ENCODE measurements at regions not wholly inside any gene's neighbourhood (a gene's known extent, or its start where the extent isn't known, plus 50 kb on each side); places are given as distances from the start of the nearest gene placed in this dataset.

DNA sequence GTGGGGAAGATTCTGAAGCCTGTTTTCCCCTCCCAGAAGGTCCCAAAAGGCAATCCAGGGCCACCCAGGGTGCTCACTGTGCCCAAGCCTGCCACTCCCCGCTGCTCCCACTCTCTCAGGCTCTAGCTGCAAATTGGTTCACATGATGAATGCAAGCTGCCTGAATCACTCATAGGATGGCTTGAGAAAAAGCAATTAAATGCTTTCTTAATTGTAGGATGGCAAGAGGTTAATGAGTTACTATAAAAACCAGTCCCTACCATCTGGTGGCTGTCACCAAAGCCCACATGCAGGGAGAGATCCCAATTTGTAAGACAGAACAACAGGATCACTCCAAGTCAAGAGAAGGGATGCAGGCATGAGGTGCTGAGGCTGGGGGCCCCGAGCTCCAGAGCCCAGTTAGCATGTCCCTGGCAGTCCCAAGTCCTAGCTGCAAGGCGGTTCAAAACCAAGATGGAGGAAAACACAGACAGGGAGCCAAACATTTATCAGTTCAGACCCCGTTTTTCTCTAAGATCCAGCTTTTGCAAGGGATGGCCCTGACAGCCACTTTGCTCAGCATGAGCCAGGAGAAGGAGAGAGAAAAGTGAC lies 207.1 kb downstream of the UACA start:
- no peak for DNase-seq (ENCODE audit: low read depth in 2 of 2)

DNA sequence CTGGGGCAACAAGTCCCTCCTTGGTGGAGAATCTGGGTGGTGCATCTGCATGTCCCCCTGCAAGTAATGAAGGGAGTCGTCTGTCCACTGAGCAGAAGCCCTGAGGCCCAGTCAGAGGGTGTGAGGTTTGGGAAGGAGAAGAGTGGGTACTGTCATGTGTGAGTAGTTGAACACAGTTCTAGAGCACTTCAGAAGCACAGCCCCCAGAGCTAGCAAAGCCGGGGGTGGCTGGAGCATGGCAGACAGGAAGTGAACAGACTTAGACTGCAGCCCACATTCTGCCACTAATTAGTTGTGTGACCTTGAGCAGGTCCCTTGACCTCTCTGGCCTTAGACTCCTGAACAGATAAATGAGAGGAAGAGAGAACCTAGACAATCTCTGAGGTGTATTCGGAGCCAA lies 207.6 kb downstream of the UACA start:
- DNase-seq (ENCODE audit: low read depth in 2 of 2): no peak

DNA sequence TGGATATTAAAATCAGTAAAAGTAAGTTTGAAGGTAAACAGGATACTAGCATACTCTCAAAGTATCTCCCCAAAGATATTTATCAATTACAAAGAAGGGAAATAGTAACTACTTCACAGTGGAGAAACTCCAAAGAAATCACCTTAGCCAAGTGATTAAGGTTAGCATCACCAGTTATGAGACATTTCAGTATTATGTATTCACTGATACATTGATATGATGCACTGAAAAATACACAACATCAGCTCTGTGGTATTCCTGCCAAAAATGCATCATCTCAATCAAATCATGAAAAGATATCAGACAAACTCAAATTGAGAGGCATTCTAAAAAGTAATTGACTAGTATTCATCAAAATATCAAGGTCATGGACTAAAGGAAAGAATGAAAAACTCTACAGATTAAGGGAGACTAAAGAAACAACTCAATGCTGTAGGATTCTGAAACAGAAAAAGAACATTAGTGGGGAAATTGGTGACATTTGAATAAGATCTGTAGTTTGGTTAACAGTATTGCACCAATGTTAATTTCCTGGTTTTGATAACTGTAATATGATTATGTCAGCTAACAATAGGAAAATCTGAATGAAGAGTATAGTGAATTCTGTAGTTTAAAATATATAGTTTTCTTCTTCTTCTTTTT lies 215.4 kb downstream of the UACA start:
- no peak for DNase-seq (ENCODE audit: low read depth in 2 of 2)

DNA sequence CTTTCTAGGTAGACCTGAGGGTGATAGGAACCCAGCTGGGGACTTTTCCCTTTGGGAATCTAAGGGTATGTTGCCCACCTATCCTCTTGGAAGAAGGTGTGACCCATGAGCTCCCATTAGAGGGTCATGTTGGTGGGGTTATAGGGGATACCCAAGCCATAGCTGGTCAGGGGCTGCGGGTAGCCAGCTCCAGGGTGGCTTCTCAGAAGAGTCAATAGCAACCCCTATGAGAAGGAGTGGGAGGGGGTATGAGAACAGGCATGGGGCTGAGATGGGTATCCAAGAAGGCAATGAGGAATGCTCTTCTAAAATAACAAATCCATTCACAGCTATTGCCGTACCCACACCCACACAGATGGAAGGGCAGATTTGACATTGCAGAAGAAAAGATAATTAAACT lies 217.8 kb downstream of the UACA start:
- no peak for DNase-seq (ENCODE audit: low read depth in 2 of 2)

DNA sequence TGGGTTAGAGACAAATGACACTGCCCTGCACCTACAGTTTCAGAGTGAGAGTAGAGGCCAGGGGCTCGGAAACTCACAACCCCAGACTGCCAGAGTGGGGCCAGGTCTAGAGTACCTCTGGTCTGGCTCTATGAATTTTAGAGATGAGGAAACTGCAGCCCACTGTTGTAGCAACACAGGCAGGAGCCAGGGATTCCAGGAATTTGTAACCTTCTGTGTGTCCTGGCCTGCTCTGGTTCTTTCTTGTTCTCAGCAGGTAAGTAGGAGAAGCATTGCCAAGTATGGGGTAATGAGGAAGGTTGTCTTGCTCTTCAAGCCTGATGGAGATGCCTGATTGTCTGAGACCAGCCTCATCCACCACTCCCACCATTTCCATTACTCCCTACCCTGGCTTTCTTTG lies 221.8 kb downstream of the UACA start:
- DNase-seq (ENCODE audit: low read depth in 2 of 2): no peak

DNA sequence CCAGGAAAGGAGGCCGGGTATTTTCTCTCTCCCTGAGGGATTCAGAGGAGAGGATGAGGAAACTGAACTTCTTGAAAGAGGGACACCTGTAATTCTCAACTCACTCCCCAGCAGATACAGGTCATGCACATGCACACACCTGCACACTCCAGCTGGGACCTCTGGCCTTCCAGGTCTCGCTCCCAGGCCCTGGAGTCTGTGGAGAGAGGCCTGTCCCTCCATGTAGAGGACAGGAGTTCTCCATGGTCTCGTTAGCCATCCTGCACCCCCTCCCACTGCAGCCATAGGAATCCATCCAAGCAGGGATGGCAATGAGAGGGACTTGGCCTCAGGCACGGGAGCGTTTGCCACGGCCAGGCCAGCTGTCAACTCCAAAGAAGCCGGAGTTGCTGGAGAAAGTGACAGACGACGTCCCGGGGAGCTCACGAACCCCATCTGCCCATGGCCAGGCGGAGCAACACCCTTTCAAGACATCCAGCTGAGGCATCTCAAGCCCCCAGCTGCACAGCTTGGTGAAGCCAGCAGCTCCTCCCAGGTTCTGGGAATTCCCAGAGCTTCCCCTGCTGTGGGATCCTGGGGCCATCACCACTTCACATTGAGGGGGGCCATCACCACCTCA lies 223.3 kb downstream of the UACA start:
- no peak for DNase-seq (ENCODE audit: low read depth in 2 of 2)

DNA sequence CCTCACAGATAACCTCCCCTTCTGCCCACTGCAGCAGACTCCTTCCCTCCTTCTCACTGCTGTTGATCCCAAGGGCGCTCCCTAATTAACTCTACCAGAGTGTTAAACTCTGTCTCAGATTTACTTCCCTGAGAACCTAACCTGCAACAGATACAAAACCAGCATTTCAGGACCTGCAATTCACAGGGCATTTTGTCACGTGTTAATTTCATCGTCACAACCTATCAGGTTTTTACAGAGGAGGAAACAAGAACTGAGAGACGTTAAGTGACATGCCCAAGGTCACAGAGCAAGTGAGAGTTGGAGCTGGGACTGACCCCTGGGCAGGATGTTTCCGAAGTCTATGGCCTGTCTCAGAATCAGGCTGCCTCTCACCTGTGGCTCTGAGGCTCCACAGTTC lies 223.9 kb downstream of the UACA start:
- DNase-seq (ENCODE audit: low read depth in 2 of 2): no peak

DNA sequence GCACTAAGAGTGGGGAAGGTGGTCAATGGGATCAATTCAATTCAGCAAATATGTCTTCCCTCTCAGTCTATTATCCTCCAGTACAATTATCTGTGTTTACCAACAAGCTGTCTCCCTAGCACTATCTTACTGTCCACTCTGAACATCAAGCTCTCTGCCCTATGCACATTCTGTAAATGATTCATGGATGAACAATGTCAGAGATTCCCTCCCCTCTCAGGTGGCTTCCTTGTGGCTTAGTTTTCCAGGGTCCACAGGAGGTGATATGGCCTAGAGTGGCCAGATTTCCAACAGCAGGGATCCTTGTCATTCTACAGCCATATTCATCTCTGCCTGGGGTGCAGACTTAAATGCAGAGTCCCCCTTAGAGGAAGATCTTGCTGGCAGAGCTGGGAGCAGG lies 225.1 kb downstream of the UACA start:
- DNase-seq (ENCODE audit: low read depth in 2 of 2): no peak

DNA sequence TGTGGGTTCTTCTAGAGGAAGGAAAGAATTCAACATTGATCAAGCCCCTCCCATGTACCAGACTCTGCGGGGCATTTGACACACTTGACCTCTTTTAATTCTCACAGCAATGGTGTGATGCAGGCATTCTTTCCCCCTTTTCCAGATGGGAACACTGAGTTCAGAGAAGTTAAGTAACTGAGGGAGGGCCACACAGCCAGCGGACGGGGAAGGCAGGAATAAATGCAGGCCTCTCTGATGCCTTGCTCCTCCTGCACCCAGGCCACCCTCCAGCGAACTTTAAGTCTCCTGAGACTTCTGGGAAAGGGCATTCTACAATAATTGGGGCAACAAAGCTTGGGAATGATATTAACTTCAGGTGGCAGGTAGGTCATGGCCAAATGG lies 227.4 kb downstream of the UACA start:
- DNase-seq (ENCODE audit: low read depth in 2 of 2): no peak

DNA sequence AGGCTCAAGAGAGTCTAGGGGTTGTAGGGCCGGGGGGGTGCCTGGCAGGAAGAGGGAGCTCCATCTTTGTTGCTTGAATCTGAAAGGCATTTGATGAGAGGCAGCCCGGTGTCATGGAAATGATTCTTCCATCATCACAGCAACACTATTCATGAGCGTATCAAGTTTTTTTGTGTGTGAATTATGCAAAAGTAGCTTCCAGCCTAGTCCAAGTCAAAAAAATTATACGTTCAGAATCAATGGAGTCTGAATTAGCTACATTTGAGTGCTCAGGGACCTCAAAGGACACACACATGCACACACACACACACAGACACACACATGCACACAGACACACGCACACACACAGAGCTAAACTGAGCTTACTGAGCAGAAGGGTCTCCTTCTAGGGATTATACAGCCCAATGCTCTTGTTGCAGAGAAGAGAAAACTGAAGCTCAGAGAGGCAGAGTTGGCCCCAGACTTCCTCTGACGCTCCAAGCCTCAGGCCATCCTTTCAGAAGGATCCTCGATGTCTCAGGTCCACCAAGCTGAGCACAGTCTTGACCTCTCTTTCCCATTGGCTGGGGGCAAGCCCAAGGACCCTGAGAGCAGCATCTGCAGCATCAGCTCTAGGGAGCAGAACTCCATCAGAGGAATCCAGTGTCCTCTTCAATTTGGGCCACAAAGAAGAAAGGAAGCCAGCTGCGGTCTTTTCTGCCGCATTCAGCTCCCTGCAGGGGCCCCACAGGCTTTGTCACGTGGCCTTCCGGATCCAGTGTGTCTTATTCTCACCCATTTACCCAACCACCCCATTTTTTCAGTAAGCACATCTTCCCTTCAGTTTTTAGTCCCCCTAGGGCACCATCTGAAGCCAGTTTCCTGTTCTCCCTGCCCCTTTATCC lies 228.0 kb downstream of the UACA start:
- no peak for DNase-seq (ENCODE audit: low read depth in 2 of 2)

DNA sequence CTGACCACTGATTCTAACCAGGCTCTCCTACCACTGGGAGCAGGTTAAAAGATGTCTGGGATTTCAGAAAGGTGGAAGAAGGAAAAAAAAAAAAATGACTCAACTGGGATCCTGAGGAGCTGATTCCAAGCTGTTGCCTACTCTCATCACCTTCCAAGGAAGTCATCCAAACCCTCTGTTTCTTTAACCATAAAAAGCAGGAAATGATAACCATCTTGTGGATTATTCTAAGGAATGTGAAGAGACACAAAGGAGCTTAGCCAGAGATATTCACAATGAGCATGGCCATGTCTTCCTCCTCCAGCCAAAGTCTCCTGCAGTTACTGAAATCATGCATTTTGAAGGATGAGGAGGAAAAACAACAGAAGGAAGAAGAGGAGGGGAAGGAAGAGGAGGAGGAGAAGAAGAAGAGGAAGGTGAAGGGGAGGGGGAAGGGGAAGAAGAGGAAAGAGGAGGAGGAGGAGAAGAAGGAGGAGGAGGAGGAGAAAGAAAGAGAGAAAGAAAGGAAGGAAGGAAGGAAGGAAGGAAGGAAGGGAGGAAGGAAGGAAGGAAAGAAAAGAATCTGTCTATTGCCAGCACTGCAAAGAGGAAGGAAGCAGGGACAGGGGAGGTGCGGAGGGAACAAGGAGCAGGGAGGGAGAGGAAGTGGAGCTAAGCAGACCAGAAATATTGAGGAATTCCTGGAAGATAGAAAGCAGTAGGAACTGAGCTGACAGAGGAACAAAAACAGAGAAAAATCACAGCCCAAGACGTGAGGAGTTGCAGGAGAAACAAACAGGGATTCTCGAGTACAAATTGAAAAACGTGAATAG lies 229.2 kb downstream of the UACA start:
- no peak for DNase-seq (ENCODE audit: low read depth in 2 of 2)

DNA sequence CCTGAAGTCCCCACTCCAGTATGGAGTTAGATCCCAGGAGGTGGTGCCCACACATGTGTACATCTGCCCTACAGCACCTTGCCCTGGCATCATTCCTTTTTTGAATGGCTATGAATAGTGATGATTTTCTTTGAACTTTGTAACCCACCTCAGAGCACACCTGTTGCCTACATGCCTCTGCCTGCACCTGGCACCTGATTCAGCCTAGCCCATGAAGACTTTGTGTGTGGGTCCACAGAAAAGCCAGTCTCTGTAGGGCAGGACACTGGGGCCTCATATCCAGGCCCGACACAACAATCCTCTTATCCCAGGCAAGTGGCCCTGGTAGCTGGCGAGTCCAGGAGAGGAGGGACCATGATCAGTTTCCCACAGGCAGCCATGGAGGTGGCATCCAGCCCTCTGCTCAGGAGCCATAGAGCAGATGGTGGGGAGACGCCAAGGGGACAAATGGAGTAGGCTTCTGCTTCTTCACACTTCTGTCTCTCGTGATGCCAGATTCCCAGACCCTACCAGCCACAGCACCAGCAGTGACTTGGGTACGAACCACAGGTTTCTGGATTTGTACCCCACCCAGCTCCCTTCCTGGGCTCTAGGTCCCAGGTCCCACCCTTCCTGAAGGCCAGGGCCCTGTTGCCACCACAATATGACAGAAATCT lies 230.7 kb downstream of the UACA start:
- no peak for DNase-seq (ENCODE audit: low read depth in 2 of 2)

DNA sequence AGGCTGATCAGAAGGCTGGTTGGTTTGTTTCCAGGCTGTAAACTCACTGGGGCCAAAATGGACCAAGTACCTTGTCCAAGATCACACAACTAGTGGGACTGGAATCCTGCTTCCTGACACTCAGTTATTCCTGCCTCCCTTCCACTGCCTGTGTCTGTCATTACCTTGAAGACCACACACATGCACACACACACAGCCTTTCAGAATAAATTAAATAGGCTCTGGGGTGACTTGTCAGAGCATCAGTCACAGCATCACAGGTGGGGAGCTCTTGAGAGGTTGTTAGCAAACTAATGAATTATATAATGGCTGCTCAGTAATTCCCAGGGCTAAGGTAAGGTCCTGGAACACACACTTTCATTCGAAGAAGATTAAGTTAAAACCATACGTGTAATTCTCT lies 231.8 kb downstream of the UACA start:
- no peak for DNase-seq (ENCODE audit: low read depth in 2 of 2)

DNA sequence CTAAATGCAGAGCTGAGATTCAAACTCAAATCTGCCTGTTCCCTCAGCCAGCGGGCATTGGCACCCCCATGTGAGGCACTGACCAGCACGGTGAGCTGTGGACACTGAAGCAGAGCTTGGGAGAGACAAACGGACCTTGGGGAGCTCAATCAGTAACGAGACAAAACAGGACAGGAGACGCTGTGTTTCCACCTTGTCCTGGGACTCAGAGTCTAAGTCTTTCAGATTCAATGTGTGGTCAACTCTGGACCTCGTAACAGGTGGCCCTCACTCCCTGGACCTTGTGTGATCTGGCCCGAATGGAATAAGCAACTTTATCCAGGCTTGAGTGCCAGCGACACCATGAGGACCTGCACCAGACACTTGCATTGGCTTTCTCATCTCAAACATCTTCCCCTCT lies 232.5 kb downstream of the UACA start:
- no peak for DNase-seq (ENCODE audit: low read depth in 2 of 2)

DNA sequence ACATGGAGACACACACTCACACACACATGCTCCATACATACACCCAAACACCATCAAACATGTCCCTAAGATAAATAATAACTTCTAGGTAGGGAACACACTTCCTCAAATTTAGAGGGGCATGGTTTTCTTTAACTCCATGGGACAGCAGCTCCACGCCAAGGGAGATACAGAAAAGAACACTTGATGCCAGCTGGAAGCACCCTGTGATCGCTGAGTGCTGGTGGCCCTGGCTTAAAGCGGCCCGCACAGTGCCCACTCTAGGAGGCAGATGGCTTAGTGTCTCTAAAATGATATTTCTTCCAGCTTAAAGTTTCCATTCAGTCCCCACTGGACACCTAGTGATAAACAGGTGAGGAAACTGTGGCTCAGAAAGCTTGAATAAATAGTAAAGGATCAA lies 232.9 kb downstream of the UACA start:
- no peak for DNase-seq (ENCODE audit: low read depth in 2 of 2)

DNA sequence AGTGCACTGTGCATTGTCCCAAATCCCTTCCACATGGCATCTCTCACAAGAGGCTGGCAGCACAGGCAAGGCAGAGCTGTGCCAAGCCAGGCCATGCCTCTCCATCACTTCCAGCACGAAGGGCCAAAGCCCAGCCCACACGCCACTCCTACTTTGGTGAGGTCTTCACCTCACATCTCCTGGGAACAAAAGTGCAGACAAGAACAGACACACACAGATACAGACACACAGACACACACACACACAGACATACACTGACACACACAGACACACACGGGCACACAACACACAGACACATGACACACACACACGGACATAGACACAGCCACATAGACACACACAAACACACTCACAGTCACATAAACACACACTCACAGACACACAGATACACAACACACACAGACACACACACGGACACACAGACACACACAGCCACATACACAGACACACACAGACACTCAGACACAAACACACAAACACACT lies 233.3 kb downstream of the UACA start:
- DNase-seq (ENCODE audit: low read depth in 2 of 2): no peak

DNA sequence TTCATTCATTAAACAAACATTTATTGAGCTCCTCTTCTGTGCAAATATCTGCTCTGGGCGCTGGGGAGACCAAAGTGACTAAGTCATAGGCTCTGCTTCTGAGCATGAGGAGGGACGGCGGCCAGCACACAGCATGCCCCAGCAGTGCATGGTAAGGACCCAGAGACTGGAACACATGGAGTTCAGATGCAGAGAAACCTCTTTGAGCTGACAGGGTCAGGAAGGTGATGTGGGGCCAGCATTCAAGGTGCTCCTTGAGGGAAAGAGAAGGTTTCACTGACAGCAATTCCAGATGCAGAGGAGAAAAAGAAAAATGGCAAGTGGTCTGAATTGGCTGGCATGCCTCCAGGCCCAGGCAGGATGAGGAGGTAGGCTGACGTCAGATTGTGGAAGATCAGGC lies 234.5 kb downstream of the UACA start:
- DNase-seq (ENCODE audit: low read depth in 2 of 2): no peak

DNA sequence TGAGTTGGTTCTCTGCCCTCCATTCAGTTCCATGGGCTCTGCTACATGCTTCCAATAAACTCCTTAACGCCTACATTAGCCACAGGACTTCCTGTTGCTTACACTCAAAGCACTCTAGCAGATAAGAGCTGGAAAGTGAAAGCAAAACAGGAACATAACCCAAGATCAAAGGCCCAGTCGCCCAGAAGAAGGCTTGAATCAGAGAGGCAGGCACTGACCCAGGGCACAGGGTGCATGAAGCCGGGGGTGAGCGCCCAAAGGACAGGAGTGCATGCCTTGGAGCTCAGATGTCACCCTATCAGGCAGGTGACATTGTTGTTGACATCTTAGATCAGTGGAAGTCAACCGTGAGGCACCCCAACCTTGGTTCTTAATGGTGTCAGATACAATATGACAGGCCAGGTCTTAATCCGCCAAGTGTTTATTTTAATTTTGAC lies 235.1 kb downstream of the UACA start:
- peak in 1 of 2 donors; percentile 15 for DNase-seq (ENCODE audit: low read depth in 2 of 2)

DNA sequence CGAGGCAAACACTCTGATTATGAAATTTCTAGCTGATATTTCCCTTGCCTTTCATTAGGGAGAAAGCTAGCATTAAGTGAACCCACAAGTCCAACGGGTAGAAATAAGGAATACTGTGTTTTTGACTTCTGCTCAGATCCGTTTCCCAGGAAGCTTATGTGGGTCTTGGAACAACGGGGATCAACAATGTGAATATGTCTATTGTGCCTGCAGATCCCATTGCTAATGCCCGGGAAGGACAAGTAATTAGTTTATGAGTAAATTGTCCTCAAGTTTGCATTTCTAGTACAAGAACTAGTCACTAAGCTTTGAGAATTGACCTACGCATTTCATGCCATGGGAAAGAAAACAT lies 236.4 kb downstream of the UACA start:
- no peak for DNase-seq (ENCODE audit: low read depth in 2 of 2)

DNA sequence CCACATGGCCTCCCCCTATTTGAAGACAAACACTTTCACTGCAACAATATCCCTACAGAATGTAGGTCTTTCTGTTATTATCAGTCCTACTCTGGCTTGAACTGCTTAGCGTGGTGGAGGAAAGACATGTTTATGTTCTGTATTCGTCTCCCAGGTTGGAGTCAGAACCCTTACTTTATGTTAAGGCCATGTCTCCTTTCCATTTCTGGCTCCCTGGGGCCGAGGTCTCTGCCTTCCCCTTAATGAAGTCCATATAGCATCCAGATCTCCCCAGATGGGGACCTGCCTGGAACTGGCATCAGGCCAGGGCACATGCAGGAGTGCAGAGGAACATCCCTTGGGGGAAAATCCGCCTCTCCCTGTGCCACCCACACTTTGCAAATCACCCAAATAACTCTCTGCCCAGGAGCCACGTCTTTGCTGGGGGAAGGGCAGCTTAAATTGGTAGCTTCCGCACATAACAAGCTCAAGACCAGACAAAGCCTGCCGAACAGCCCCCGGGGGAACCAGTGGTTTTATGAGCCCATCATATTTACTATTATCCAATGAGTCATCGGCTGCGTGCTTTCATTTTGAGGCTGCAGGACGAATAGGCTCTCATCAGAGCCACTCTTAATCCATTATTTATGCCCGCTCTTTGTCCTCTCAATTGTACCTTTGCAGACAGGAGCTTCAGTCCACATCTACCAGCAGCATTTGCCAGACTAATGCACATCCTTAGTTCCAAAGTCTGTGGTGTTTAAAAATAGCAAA lies 237.0 kb downstream of the UACA start:
- no peak for DNase-seq (ENCODE audit: low read depth in 2 of 2)

Data from stimulated activated CD4-positive, alpha-beta T cell treated with anti-CD3 and anti-CD28 coated beads, Interleukin-1b, Interleukin-23, amount 100 ng/mL, for 1 hour (primary cell).